Peyer's patch (tissue), 4 donors: ENCODE measurements at regions not wholly inside any gene's neighbourhood (a gene's known extent, or its start where the extent isn't known, plus 50 kb on each side); places are given as distances from the start of the nearest gene placed in this dataset.
"Not testable (repeated sequence)": the region's sequence is repeated elsewhere in the genome, so short reads cannot be mapped to it uniquely, and the experiment has no call there.

Source experiments
- DNase-seq, 3 donors: peaks; one replicate each; pipeline ENCODE4 v3.0.0-alpha.2; 2017 to 2019
- H3K27ac ChIP-seq, 4 donors: fragments of 200-600 bp; sonication (generic); one replicate each; pipeline ENCODE4 v1.5.1; 2016 to 2019
- H3K27me3 ChIP-seq, 2 donors: fragments of 200-600 bp; sonication (generic); one replicate each; pipeline ENCODE4 v1.5.1; 2019
- H3K36me3 ChIP-seq, 3 donors: fragments of 200-600 bp; sonication (generic); one replicate each; pipeline ENCODE4 v1.5.1; 2016 to 2019
- H3K4me1 ChIP-seq, 4 donors: fragments of 200-600 bp; sonication (generic); one replicate each; pipeline ENCODE4 v1.5.1; 2016 to 2019
- H3K4me3 ChIP-seq, 4 donors: fragments of 200-600 bp; sonication (generic); 1 replicate in 3 of 4; 2 replicates in 1 of 4; pipeline ENCODE4 v1.5.1; 2016 to 2019; ENCODE audit warnings: mild to moderate bottlenecking in 1 of 4
- H3K9me3 ChIP-seq, 4 donors: fragments of 200-600 bp; sonication (generic); one replicate each; pipeline ENCODE4 v1.5.1; 2016 to 2019; ENCODE audit warnings: mild to moderate bottlenecking in 1 of 4
- POLR2A ChIP-seq, 2 donors: fragments of 450-650 bp; IDR thresholded peaks; one replicate each; pipeline ENCODE4 v1.5.1; 2017; ENCODE audit warnings: antibody characterized with exemption in 2 of 2, mild to moderate bottlenecking in 2 of 2, moderate library complexity in 2 of 2
- TF ChIP-seq, protein P1 (sequence below), 6 experiments: fragments of 450-650 bp in 4 of 6; fragments of 200-600 bp in 2 of 6; sonication (generic) in 1 of 6; IDR thresholded peaks; one replicate each; pipeline ENCODE4 v1.5.1; 2017 to 2019; ENCODE audit warnings: antibody characterized with exemption in 6 of 6, mild to moderate bottlenecking in 3 of 6, moderate library complexity in 1 of 6

DNA sequence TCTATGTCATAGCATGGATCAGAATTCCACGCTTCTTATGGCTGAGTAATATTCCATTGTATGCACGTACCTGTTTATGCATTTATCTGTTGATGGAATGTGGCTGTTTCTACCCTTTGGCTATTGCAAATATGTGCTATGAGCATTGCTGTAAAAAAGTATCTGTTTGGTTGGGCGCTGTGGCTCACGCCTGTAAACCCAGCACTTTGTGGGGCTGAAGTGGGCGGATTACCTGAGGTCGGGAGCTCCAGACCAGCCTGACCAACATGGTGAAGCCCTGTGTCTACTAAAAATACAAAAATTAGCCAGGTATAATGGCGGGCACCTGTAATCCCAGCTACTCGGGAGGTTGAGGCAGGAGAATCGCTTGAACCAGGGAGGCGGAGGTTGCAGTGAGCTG, 182.4 kb downstream of the BCAS1 start:
- Histone ChIP-seq H3K4me1 (no peaks in the 10 kb centered on the region), H3K27me3 (no peaks in the 10 kb centered on the region), H3K4me3 (no peak overlapping the region), H3K36me3 (no peaks in the 10 kb centered on the region), H3K27ac (no peak overlapping the region), H3K9me3 (no peaks in the 10 kb centered on the region)
- no peak for DNase-seq
- TF ChIP-seq, protein P1, sequence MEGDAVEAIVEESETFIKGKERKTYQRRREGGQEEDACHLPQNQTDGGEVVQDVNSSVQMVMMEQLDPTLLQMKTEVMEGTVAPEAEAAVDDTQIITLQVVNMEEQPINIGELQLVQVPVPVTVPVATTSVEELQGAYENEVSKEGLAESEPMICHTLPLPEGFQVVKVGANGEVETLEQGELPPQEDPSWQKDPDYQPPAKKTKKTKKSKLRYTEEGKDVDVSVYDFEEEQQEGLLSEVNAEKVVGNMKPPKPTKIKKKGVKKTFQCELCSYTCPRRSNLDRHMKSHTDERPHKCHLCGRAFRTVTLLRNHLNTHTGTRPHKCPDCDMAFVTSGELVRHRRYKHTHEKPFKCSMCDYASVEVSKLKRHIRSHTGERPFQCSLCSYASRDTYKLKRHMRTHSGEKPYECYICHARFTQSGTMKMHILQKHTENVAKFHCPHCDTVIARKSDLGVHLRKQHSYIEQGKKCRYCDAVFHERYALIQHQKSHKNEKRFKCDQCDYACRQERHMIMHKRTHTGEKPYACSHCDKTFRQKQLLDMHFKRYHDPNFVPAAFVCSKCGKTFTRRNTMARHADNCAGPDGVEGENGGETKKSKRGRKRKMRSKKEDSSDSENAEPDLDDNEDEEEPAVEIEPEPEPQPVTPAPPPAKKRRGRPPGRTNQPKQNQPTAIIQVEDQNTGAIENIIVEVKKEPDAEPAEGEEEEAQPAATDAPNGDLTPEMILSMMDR (IDR thresholded peaks at IDR 0.05): no peak
- TF ChIP-seq POLR2A (IDR thresholded peaks at IDR 0.05): no peak

DNA sequence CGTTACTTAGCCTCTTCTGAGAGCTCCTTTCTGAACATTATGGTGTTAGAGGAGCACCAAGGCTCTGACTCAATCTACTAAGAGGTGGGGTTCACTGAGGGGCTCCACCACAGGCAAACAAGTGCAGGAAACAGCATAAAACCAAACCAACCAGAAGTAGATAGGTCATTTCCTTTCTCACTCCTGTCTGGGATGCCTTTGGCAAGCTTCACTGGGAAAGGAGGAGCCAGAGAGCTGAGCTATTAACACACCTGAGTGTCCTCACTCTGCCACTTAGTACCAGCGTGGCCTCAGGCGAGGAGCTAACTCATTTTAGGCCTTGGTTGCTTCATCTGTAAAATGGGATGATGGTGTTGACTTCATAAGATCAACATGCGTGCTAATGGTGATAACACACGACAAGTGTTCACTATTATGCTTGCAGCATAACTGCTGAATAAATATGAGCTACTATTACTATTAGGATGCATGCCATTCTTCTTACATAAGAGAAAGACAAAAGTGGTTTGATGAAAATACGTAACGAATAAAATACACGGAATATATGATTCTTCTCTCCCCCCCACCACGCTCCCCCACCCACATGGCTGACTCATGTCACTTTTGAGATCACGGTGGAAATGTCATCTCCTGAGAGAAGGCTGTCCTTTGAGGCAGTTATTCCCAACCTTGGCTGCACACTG, 185.4 kb downstream of the BCAS1 start:
- no peaks in the 10 kb centered on the region for H3K4me1 ChIP-seq
- no peaks in the 10 kb centered on the region for H3K27me3 ChIP-seq
- H3K4me3 ChIP-seq: no peak overlapping the region
- no peak for TF ChIP-seq POLR2A (IDR thresholded peaks at IDR 0.05)
- TF ChIP-seq, protein P1 (IDR thresholded peaks at IDR 0.05): no peak
- no peaks in the 10 kb centered on the region for H3K36me3 ChIP-seq
- no peaks in the 10 kb centered on the region for H3K9me3 ChIP-seq
- no peak overlapping the region for H3K27ac ChIP-seq
- no peak for DNase-seq

DNA sequence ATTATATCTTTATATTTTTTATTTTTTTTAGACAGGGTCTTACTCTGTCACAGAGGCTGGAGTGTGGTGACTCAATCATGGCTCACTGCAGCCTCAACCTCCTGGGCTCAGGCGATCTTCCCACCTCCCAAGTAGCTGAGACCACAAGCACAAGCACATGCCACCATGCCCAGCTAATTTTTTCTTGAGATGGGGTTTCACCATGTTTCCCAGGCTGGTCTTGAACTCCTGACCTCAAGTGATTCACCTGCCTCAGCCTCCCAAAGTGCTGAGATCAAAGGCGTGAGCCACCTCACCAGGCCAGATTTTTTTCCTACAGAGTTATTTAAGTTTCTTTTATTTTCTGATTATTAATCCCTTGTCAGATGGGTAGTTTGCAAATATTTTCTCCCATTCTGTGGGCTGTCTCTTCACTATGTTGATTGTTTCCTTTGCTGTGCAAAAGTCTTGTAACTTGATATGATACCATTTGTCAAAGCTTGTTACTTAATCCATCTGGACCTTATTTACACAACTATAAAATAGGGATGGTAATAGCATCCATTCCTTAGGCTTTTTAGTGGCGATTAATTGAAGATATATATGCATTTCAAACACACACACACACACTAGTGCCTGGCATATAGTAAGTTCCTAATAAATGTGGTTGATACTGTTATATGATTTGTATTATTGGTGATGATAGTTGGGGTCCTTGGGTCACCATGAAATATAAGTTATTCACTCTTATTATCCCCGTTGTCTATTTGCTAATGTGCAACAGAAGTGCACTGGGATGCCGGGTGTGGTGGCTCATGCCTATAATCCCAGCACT, 187.1 kb downstream of the BCAS1 start:
- no peak overlapping the region for H3K4me3 ChIP-seq

DNA sequence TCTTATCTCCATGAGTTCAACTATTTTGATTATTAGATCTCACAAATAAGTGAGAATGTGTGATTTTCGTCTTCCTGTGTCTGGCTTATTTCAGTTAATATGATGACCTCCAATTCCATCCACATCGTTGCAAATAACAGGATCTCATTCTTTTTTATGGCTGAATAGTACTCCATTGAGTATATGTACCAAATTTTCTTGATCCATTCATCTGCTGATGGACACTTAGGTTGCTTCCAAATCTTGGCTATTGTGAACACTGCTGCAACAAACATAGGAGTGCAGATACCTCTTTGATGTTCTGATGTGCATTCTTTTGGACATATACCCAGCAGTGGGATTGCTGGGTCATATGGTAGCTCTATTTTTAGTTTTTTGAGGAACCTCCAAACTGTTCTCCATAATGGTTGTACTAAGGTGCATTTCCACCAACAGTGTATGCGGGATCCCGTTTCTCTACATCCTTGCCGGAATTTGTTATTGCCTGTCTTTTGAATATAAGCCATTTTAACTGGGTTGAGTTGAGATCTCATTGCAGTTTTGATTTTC, 187.9 kb downstream of the BCAS1 start:
- H3K9me3 ChIP-seq, DNase-seq, H3K27me3 ChIP-seq, H3K27ac ChIP-seq, H3K4me3 ChIP-seq, H3K36me3 ChIP-seq: not testable (repeated sequence)
- peaks cover 0 to 11% (median 0%) of the 10 kb centered on the region in 4 donors for H3K4me1 ChIP-seq

More for the DNA sequence above, 187.1 kb downstream of the BCAS1 start:
- no peak overlapping the region for H3K27ac ChIP-seq
- peaks cover 0 to 9% (median 0%) of the 10 kb centered on the region in 4 donors for H3K4me1 ChIP-seq
- no peaks in the 10 kb centered on the region for H3K36me3 ChIP-seq
- no peak for DNase-seq
- TF ChIP-seq POLR2A (IDR thresholded peaks at IDR 0.05): no peak
- TF ChIP-seq, protein P1 (IDR thresholded peaks at IDR 0.05): no peak
- H3K9me3 ChIP-seq: no peaks in the 10 kb centered on the region
- H3K27me3 ChIP-seq: no peaks in the 10 kb centered on the region

DNA sequence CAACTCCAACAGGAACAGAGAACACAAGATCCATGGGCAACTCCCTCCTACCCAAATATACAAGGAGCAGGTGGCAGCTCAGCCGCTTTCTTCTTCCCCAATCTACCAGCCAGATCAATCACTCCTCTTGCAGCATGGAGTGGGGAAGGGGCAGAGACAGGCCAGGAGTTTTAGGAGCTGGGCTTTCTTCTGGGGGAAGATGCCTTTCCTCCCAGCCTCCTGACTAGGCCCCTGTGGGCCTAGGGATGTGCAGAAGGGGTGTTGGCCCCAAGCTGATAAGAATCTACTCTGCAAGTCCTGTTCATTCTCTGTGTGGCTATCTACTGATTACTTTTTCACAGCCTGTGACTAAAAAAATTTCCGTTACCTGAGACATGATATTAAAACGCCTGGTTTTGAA, 189.0 kb downstream of the BCAS1 start:
- H3K9me3 ChIP-seq: no peaks in the 10 kb centered on the region

More for the DNA sequence above, 189.0 kb downstream of the BCAS1 start:
- no peak for DNase-seq
- Histone ChIP-seq H3K4me1 (peaks cover 0 to 11% (median 0%) of the 10 kb centered on the region in 4 donors), H3K4me3 (no peak overlapping the region), H3K36me3 (no peaks in the 10 kb centered on the region), H3K27ac (no peak overlapping the region), H3K27me3 (no peaks in the 10 kb centered on the region)
- no peak for TF ChIP-seq POLR2A (IDR thresholded peaks at IDR 0.05)
- TF ChIP-seq, protein P1 (IDR thresholded peaks at IDR 0.05): no peak
